RKO (cell line): ENCODE measurements at regions not wholly inside any gene's neighbourhood (a gene's known extent, or its start where the extent isn't known, plus 50 kb on each side); places are given as distances from the start of the nearest gene placed in this dataset.

Source experiments
- DNase-seq: peaks from one replicate; pipeline ENCODE4 v3.0.0-alpha.2; 2016; ENCODE audit warnings: low spot score

- no peak for DNase-seq
Observed at GRCh38 chr14:34015383-34015782, 64.5 kb upstream of the EGLN3 start.

GRCh38 chr14:34014936-34015335, 64.1 kb upstream of the EGLN3 start:
- no peak for DNase-seq

GRCh38 chr14:34013721-34014060, 62.8 kb upstream of the EGLN3 start:
- DNase-seq: no peak

- DNase-seq: no peak
Observed at GRCh38 chr14:34012978-34013720, 62.3 kb upstream of the EGLN3 start.

- no peak for DNase-seq
Observed at GRCh38 chr14:34012369-34012768, 61.5 kb upstream of the EGLN3 start.

- DNase-seq: no peak
Observed at GRCh38 chr14:34009956-34010355, 59.1 kb upstream of the EGLN3 start.

GRCh38 chr14:34007902-34008301, 57.0 kb upstream of the EGLN3 start:
- DNase-seq: no peak

- DNase-seq: no peak
Observed at GRCh38 chr14:34005901-34006300, 55.0 kb upstream of the EGLN3 start.

GRCh38 chr14:34004881-34005280, 54.0 kb upstream of the EGLN3 start:
- no peak for DNase-seq

GRCh38 chr14:34003691-34004090, 52.8 kb upstream of the EGLN3 start:
- DNase-seq: no peak

- DNase-seq: no peak
Observed at GRCh38 chr14:34003082-34003668, 52.3 kb upstream of the EGLN3 start.
